ENCODE measurements at regions not wholly inside any gene's neighbourhood (a gene's known extent, or its start where the extent isn't known, plus 50 kb on each side); places are given as distances from the start of the nearest gene placed in this dataset.
"Not testable (repeated sequence)": the region's sequence is repeated elsewhere in the genome, so short reads cannot be mapped to it uniquely, and the experiment has no call there.

DNA sequence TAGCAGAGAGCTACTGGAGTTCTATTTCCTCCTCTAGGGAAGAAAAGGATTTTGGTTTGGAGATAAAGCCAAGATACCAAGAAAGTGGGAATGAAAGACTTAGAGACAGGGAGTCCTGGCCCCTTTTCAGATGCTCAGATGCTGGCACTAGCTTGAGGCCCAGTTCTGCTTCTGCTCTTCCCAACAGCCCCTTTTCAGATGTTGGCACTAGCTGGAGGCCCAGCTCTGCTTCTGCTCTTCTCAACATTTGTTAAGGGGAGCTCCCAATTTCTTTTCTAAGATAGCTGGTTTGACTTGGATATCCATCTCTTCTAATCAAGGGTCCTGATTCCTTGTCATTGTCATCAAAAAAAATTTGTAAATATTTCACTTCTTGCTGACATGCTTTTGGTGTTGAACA is 874.0 kb upstream of the TPTE start:
- TF ChIP-seq, protein P1, sequence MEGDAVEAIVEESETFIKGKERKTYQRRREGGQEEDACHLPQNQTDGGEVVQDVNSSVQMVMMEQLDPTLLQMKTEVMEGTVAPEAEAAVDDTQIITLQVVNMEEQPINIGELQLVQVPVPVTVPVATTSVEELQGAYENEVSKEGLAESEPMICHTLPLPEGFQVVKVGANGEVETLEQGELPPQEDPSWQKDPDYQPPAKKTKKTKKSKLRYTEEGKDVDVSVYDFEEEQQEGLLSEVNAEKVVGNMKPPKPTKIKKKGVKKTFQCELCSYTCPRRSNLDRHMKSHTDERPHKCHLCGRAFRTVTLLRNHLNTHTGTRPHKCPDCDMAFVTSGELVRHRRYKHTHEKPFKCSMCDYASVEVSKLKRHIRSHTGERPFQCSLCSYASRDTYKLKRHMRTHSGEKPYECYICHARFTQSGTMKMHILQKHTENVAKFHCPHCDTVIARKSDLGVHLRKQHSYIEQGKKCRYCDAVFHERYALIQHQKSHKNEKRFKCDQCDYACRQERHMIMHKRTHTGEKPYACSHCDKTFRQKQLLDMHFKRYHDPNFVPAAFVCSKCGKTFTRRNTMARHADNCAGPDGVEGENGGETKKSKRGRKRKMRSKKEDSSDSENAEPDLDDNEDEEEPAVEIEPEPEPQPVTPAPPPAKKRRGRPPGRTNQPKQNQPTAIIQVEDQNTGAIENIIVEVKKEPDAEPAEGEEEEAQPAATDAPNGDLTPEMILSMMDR (IDR thresholded peaks at IDR 0.05 in 8 of 11, conservative IDR thresholded peaks at IDR 0.05 in 3 of 11), result not testable (repeated sequence)
- not testable (repeated sequence) for TF ChIP-seq POLR2A (IDR thresholded peaks at IDR 0.05)
